Osteocyte (in vitro differentiated cells): ENCODE measurements at regions not wholly inside any gene's neighbourhood (a gene's known extent, or its start where the extent isn't known, plus 50 kb on each side); places are given as distances from the start of the nearest gene placed in this dataset.

Experiments
- DNase-seq: peaks from one replicate; pipeline ENCODE4 v3.0.0; 2021; ENCODE audit warnings: mixed read lengths; ENCODE audit not compliant: unreplicated experiment; ENCODE audit errors: extremely low spot score
- H3K27ac Mint-ChIP-seq: one replicate; pipeline ENCODE4 v1.8.0; 2021; ENCODE audit warnings: mild to moderate bottlenecking, mixed read lengths; ENCODE audit not compliant: unreplicated experiment
- H3K27me3 Mint-ChIP-seq: one replicate; pipeline ENCODE4 v1.8.0; 2021; ENCODE audit warnings: mixed read lengths; ENCODE audit not compliant: unreplicated experiment
- H3K36me3 Mint-ChIP-seq: one replicate; pipeline ENCODE4 v1.8.0; 2021; ENCODE audit warnings: mixed read lengths; ENCODE audit not compliant: unreplicated experiment
- H3K4me1 Mint-ChIP-seq: one replicate; pipeline ENCODE4 v1.8.0; 2021; ENCODE audit warnings: mixed read lengths; ENCODE audit not compliant: unreplicated experiment
- H3K4me3 Mint-ChIP-seq: one replicate; pipeline ENCODE4 v1.8.0; 2021; ENCODE audit warnings: mild to moderate bottlenecking, moderate library complexity, mixed read lengths; ENCODE audit not compliant: unreplicated experiment
- H3K9me3 Mint-ChIP-seq: one replicate; pipeline ENCODE4 v1.8.0; 2021; ENCODE audit warnings: mixed read lengths; ENCODE audit not compliant: unreplicated experiment
- TF ChIP-seq, protein P1 (sequence below): fragments of 200-600 bp; sonication (generic); IDR thresholded peaks from 2 replicates; pipeline ENCODE4 v1.5.0; 2021; ENCODE audit warnings: antibody characterized with exemption, mild to moderate bottlenecking, moderate library complexity

DNA sequence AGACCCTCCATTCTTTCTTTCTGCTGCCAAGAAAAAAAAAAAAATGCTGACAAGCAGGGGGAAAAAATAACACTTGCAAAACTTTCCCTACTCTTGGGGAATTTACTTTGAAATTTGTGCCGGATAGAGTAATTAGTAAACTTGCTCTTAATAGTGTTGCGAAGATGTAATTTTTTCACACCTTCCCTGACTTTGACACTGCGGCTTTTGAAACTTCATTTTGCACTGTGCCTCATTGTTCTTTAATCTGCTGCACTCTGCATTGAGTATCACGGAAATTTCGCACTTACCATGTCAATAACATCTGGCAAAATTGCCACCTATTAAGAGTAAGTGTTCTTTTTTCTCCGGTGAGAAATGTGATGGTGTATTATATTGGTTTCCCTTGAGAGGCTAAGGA, 596.1 kb downstream of the VRK1 start:
- Mint-ChIP-seq H3K9me3 (peaks cover 17% of the 10 kb centered on the region), H3K36me3 (no peaks in the 10 kb centered on the region), H3K27ac (no peak overlapping the region), H3K27me3 (no peaks in the 10 kb centered on the region), H3K4me3 (no peak overlapping the region), H3K4me1 (no peaks in the 10 kb centered on the region)
- TF ChIP-seq, protein P1, sequence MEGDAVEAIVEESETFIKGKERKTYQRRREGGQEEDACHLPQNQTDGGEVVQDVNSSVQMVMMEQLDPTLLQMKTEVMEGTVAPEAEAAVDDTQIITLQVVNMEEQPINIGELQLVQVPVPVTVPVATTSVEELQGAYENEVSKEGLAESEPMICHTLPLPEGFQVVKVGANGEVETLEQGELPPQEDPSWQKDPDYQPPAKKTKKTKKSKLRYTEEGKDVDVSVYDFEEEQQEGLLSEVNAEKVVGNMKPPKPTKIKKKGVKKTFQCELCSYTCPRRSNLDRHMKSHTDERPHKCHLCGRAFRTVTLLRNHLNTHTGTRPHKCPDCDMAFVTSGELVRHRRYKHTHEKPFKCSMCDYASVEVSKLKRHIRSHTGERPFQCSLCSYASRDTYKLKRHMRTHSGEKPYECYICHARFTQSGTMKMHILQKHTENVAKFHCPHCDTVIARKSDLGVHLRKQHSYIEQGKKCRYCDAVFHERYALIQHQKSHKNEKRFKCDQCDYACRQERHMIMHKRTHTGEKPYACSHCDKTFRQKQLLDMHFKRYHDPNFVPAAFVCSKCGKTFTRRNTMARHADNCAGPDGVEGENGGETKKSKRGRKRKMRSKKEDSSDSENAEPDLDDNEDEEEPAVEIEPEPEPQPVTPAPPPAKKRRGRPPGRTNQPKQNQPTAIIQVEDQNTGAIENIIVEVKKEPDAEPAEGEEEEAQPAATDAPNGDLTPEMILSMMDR = no peak
- no peak for DNase-seq

DNA sequence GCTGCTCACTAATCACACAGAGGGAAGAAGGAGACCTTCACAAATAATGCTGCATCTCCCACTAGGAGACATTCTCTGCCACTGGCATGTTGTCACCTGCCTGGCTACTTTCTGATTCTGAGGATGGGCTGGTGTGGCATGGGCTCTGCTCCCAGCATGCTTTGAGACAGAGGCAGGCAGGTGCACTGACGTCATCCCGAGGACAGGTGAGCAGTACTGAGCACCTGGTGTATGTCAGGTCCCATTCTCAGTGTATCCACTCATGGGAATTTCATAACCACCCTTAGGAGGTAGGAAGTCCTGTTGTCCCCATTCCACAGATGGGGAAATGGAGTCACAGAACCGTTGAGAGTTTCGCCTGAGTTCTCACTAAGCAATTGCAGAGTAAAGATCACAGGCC, 597.9 kb downstream of the VRK1 start:
- Mint-ChIP-seq H3K27me3 (no peaks in the 10 kb centered on the region), H3K4me3 (no peak overlapping the region), H3K36me3 (no peaks in the 10 kb centered on the region), H3K4me1 (no peaks in the 10 kb centered on the region), H3K9me3 (peaks cover 29% of the 10 kb centered on the region), H3K27ac (no peak overlapping the region)
- TF ChIP-seq, protein P1 = no peak
- DNase-seq = no peak

- TF ChIP-seq, protein P1 = no peak
- no peaks in the 10 kb centered on the region for H3K36me3 Mint-ChIP-seq
- H3K9me3 Mint-ChIP-seq = peaks cover 41% of the 10 kb centered on the region
- no peak overlapping the region for H3K4me3 Mint-ChIP-seq
- DNase-seq = no peak
- no peaks in the 10 kb centered on the region for H3K4me1 Mint-ChIP-seq
- H3K27me3 Mint-ChIP-seq = no peaks in the 10 kb centered on the region
- no peak overlapping the region for H3K27ac Mint-ChIP-seq
These were observed 604.5 kb downstream of the VRK1 start for GRCh38 chr14:97401714-97402113.

DNA sequence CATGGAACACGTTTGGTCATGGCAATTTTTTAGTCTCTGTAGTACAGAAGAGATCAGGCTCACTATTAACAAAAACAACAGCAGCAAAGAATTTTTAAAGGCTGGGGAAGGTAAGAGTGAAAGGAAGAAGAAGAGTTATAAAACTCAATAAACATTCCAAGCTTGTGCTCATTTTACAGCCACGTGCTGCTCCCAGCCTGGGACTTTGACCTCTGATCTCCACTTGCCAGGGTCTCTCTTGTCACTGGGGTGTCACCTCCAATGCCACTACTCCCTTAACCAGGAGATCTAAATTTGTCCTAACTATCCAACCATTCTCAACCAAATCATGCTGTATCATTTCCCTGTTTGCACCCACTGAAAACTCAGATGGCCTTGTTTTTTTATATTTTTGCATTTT, 605.1 kb downstream of the VRK1 start:
- Mint-ChIP-seq H3K9me3 (peaks cover 41% of the 10 kb centered on the region), H3K4me3 (no peak overlapping the region), H3K36me3 (no peaks in the 10 kb centered on the region), H3K4me1 (no peaks in the 10 kb centered on the region), H3K27me3 (no peaks in the 10 kb centered on the region), H3K27ac (no peak overlapping the region)
- no peak for DNase-seq
- TF ChIP-seq, protein P1 = no peak

GRCh38 chr14:97407701-97408407, 610.7 kb downstream of the VRK1 start:
- Mint-ChIP-seq H3K4me1 (no peaks in the 10 kb centered on the region), H3K36me3 (no peaks in the 10 kb centered on the region), H3K9me3 (peaks cover 11% of the 10 kb centered on the region), H3K27me3 (no peaks in the 10 kb centered on the region), H3K27ac (no peak overlapping the region), H3K4me3 (no peak overlapping the region)
- DNase-seq = no peak
- TF ChIP-seq, protein P1 = no peak
